Left renal cortex interstitium (tissue), 4 donors: ENCODE measurements at regions not wholly inside any gene's neighbourhood (a gene's known extent, or its start where the extent isn't known, plus 50 kb on each side); places are given as distances from the start of the nearest gene placed in this dataset.

Source experiments
- DNase-seq, 4 donors: peaks; one replicate each; pipeline ENCODE4 v3.0.0-alpha.2; 2013; ENCODE audit warnings: low read depth in 4 of 4, low spot score in 2 of 4, missing footprints in 1 of 4

DNA sequence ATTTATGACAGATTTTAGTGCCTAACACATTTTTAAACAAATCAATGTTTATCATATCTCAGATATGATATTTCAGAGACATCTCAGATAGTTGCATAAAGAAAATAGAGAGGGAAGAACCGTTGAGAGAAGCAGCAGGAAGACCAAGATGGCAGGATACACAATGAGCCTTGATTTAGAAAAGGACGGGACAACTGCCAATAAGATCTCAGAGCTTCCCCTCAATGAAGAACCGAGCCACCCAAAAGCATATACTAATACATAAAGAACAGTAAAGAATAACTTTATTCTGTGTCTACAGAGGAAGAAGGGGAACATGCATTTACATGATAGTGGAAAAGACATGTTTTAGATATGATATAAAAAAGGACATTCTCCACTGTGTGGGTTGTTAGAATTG is 375.9 kb upstream of the SOX5 start:
- DNase-seq: no peak

DNA sequence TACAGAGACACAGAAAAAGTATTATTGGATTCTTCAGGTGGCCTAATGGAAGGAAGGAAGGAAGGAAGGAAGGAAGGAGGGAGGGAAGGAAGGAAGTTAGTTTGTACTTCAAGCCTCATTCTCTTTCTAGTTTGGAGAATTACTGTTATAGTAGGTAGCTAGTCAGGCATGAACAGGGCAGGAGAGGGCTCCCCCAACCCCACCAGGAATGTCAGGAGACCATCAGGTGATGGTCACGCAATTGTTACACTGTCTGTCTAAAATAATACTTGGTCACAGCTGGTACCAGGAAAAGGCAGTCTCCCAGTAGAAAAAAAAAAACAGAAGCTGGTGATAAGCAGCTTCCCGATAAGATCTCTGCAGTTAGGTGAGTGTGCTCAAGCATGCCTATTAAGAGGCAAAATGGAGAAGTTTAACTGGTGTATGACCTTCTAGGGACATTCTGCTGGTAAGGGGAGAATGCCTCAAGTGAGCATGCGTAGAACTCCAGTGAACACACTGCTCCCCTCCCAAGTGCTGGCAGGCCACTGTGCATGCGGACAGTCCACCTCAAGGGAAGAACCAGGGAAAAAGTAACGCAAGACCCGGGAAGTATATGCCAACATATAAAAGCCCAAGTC is 358.4 kb upstream of the SOX5 start:
- DNase-seq: no peak

DNA sequence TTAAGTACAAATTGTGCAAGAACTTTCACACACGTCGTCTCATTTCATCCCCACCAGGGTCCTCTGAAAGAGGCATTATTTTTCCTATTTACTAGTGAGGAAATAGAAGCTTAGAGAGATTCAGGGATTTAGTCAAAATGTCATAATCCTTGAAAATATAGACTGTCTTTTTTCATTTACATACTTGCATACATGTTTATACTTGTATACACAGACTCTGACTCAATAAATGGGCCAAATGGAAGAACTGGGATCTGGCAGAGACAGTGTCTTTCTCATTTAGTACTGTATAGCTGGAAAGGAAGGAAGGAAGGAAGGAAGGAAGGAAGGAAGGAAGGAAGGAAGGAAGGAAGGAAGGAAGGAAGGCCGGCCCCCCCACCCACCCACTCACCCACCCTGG is 357.7 kb upstream of the SOX5 start:
- no peak for DNase-seq

DNA sequence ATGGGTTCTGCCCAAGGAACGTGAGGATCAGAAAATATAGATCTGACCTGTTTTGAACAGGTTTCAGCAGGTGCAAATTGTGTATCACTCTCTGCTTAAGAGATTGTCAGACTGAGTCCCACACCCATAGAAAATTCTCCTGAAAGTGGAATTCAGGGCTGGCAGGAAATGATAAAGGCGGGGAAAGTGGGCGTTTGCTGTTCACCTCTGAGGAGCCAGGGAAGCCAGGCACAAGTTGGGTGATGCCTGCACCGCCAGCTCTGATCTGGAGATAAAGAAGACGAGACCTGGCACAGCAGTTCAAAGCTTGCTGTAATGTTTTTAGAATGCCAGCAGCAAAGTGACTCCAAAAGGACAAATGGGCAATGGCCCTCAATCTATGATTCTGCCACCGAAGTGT is 356.5 kb upstream of the SOX5 start:
- DNase-seq: no peak

DNA sequence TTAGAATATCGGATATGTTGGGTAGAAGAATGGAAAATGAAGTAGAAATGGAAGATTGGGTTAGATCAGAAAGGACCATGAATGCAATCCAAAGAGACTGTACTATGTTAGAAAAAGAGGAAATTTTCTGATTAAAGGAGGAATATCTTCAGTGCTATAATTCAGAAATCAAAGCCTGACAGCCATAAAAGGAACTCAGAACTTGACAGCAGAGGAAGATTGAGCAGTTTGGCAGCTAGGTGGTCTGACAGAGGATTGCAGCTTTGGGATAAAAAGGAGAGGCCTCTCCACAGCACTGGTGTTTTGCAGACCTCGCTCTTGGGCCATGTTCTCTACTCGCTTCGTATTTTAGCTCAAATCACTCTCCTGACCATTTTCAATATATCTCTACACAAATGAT is 354.8 kb upstream of the SOX5 start:
- DNase-seq: no peak

DNA sequence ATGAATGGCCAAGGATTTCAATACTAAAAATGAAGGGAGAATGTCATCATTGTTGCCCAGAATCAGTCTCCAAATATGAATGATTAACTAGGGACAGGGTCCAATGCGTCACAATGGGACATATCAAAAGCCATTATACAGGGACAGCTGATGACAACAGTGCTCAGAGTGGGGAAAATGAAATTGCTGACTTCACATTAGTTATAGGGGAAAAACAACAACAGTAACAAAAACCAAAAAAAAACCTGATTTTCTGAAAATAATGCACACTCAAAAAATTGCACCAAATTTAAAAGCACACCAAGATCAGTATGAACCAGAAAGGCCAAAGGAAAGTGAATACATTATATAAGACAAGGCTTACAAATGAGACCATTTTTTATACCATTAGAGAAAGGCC is 353.2 kb upstream of the SOX5 start:
- no peak for DNase-seq

DNA sequence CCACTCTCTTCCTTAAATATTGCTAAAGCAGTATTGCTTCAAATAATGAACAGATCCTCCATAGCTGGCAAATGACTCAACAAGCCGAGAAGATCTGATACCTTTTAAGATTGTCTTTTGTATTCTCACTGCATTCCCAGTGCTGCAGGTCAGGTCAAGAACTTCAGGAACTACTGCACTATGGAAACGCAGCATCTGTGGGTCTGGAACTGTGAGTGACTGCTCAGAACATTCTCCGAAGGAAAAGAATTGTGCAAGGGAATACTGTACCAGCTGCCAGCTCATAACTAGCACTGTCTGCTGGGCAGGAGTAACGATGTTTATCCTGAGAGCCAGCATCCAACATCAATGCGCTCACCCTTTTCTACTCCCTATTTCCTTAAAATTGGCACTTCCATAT is 348.0 kb upstream of the SOX5 start:
- no peak for DNase-seq

DNA sequence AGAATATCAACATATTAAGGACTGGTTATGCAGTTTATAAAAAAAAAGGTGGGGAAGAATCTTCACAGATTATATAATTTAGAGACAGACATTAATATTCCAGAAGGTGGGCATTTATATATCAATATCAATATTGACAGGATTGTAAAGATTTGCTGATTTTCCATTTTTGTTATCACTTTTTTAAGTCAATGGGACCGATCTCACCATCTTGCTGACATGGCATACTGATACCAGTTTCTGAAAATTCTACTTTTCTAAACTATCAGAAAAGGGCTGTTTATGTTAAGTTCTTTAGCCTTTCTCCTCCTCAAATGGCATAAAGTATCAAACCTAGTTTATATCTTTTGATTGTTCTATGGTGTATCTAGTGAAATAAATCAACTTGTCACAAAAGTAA is 344.1 kb upstream of the SOX5 start:
- no peak for DNase-seq

DNA sequence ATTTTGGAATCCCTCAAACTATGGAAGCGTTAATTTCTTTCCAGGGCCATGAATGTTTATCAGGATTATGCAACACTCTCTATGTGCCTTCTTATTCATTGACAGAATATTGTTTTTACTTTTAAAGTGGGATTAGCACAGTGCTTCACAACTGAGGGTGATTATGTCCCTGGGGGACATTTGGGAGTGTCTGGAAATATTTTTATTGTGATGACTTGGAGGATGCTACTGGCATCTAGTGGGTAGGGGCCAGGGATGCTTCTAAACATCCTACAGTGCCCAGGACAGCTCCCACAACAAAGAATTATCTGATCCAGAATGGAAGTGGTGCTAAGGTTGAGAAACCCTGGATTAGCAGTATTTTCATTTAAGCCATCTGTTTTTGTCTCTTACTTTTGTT is 338.5 kb upstream of the SOX5 start:
- no peak for DNase-seq

DNA sequence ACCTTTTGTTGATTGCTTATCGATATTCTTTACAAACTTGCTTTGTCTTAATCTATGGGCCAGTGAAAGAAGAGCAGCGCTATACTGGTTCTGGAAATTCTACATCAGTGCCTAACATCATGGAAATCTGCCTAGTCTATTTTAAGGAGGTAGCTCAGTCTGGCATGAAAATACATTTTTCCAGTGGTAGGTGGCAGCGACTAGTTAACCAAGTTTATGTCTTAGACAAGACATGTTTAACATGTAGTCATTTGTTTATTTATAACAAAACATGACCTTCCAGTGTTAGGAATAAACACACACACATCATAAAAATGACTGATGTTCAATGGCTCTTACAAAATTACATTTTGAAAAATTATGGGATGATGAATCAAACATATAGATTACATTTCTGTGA is 336.0 kb upstream of the SOX5 start:
- DNase-seq: no peak

DNA sequence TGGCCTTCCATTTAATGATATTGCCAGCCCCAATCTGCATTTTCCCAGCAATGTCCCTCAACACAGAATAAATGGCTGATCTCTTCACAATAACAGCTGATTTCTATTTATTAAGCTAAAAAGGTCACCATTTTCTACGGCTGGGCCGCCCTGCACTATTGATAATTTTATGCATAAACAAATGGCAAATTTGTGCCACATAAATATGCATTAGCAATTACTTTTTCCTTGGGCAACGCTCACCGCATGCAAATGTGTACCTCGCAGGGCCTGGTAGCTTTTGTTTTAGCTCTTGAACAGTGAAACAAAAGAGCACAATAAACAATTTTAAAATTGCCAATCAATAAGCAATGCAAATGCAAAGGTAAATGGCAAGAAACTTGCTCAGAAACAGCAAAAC is 331.9 kb upstream of the SOX5 start:
- no peak for DNase-seq

DNA sequence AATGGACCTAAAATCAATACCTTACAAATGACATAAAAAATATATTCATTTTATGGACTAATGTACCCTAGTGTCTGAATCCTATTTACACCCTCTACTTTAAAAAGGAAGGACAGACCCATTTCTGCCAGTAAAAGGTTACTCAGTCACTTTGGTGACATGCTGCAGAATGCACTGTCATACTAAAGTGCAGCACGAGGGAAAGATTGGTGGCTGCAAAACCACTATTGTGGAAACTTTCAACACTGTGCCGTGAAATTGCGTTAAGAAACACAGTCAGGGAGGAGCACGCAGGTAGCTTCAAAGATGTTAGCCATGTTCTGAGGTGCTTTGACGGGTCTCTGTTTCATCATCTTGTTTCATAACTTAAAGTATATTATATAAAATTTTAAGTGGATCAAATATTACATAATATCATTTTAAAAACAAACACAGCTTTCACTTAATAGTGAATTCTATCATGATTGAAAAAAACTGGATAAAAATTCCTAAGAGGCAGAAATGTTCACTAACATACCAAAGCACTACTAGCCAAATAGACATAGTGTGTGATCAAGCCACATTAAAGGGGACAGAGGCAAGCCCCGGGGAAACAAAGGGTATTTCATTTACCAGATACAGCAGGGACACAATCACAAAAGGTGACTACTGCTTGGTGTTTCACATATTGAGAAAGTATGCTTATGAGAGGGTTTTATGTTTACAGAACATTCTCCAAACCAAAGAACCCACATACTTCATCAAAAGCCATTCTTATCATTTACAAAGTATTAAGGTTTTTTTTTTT is 330.8 kb upstream of the SOX5 start:
- no peak for DNase-seq

DNA sequence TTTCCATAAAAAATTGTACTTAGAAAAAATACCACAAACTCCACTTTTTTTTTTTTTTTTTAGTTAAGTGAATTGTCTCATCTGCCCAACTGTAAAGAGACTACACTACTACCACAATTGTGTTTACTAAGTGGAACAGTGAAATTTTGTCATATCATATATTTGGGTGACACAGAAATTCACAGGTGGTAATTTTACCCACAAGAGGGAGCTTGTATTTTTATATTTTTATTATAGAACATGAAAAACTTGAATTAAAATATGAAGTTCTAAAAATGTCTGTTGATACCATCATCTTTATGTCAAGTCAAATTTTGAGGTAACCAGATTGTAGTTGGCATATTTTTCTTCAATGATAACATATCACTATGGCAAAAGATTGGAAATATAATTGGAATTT is 329.4 kb upstream of the SOX5 start:
- DNase-seq: no peak

DNA sequence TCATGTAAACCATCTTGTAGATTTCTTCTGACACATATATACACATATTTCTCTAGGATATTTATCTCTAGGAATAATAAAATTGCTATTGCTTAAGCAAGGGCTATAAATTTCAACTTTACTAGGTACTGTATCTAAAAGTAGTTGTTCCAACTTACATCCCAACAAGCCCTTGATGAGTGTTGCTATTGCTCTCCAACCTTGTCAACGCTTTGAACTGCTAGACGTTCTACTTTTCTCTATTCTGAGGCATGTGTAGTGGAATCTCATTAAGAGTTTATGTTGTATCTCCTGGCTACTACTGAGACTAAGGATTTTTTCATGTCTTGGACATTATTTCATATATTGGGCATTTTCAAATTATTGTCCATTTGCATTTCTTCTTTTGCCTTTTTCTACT is 321.5 kb upstream of the SOX5 start:
- DNase-seq: no peak

DNA sequence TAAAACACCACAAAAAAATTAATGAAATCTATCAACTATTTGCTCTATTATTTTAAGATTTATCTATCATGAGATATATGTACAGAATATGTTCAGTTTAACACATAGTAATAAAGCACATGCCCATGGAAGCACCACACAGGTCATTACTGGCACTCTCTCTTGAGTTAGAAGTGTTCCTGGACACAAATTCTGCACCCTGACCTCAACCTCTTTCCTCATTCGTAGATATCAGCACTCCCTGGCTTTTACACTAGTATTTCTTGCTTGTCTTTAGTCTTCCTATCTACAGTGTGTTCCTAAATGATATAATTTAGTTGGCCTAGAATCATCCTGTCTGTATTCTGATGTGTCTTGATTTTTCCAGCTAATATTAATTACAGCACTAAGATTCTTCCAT is 321.0 kb upstream of the SOX5 start:
- no peak for DNase-seq

DNA sequence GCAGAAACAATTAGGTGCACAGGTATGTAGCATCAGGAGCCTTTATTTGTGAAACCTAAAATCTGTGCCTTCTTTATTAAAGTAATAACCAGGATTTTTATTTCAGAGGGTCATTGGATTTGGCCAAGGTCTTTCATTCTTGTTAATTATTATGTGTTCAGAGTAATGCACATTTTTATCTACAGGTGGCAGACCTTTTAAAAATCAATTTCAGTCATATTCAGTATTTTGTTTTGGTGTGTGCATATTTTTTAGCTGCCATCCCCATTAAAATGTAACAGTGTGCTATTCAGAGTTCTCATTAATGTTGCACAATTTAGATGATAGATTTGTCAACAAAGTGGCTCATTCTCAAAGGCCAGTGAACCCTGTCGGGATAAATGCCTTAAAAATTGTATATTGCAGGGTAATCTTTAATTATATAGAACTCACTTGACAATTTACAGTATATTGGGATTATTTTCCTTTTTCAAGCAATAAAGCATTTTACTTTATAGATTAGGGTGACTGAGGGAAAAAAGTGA is 319.3 kb upstream of the SOX5 start:
- no peak for DNase-seq

DNA sequence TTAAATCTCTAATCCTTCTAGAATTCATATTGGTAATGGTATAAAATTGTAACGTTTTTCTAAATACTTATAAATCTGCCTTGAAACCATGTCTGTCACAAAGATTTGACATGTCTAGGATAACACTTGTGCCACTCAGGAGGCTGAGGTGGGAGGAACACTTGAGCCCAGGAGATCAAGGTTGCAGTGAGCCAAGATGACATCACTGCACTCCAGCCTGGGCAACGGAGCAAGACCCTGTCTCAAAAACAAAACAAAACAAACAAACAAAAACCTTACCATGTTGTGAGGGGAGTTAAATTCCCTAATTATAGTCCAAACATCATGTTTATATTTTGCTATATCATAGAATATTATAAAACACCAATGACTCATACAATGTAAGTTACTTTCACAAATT is 317.5 kb upstream of the SOX5 start:
- DNase-seq: no peak

DNA sequence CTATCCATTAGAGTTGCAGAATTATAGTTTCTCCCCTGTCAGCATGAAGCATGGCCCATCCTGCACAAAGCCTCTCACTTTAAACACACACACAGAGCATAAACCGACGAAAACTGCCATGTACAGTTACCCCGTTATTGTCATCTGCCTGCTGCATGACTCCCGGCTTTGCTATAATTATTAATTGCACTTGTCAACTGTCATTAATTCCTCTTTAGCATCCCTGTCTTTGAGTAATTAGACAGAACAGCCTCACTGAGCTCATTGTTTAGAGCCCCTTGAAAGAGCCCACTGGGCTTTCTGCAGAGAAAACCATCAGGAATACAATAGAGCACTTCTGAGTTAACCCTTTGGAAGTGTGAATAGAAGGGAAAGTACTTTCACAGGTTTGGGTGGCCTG is 307.2 kb upstream of the SOX5 start:
- no peak for DNase-seq

DNA sequence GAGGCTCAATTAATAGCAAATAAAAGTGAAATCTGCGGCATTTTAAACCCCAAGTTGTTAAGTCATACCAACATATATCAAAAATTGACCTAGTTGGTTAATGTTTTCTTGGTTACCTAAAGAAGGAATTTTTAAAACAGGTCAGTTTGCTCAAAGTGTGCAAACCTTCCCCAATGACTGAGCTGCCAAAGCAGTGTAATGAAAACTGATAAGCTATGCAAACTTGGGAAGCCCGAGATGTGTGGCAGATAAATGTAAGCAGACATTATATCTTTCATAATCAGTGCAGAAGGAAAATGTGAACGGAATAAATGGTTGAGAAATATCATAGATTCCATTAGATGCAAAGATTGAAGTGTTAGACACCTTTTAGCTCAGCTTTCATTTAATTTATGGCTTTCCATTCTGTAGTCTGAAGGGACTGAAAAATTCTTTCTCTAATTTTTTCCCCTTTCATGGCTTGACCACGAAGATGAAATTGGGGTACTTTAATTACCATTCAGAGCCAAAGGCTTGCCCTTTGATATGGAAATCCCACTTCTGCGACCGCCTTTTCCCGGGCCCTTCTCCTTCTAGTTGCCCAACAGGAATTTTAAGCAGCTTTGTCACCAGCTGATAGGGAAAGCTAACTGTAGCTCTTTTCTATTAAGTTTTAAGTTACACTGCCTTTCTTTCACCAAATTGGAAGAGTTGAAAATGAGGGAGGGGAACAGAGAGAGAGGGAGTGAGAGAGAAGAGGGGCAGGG is 306.6 kb upstream of the SOX5 start:
- no peak for DNase-seq

DNA sequence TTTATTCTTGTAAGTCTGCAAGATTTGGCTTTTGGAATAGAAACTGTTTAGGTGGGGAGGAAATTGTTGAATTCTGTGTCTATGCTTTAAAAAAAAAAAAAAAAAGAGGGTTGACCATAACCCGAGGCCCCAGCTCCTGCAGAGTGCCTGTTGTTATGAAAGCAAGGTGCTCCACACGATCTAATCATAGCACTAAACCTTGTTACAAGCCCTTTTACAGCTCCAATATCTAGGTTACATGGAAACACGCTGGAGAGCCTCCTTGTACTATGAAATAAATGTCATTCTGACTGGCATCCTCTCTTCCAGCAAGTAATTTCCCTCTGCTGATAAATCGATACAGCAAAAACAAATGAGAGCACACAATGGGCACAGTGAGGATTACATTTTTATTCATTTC is 303.1 kb upstream of the SOX5 start:
- no peak for DNase-seq

DNA sequence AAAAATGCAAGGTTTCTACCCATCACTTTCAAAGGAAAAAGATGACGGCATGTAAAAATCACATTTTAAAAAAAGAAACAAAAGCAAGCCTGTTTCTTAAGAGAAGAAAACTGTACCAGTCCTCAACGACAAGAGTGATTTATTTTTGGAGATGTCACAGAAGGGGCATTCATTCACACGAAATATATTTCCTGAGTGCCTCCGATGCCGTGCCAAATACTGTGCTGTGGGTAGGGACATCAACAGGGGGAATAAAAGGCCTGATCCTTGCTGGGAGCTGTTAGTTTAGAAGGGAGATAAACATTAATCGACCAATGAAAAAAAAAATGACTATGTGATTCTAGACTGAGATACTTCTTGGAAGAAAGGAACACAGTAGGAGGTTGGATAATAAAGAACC is 297.5 kb upstream of the SOX5 start:
- DNase-seq: no peak

DNA sequence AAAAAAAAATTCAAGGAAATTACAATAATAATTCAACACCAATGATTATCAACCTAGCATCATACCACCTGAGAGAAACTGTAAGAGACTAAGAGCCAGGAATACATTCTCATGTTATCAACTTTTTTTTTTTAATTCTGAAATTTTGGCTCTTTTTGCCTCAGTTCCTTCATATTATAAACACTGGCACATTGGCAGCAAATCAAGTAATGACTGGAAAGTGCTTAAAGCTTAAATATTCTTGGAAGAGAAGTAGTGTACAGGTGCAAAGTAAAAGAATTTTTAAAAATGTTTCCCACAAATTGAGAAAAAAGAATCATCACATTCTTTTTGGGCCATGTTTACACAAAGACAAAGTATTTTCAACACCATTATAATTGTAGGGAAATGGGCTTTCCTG is 296.9 kb upstream of the SOX5 start:
- DNase-seq: no peak
